Psoas muscle (tissue), 7 donors: ENCODE measurements at regions not wholly inside any gene's neighbourhood (a gene's known extent, or its start where the extent isn't known, plus 50 kb on each side); places are given as distances from the start of the nearest gene placed in this dataset.

Source experiments
- ATAC-seq, 4 donors: fragments of 200-7000 bp; cut with Tn5 transposase; one replicate each; pipeline ENCODE4 v1.9.1; 2020; ENCODE audit warnings: moderate library complexity in 3 of 4, mild to moderate bottlenecking in 2 of 4
- DNase-seq, 2 donors: peaks; one replicate each; pipeline ENCODE4 v3.0.0-alpha.2; 2020
- H3K27ac ChIP-seq: fragments of 200-600 bp; one replicate; pipeline ENCODE4 v1.8.0; 2022
- H3K27me3 ChIP-seq, 3 donors: fragments of 200-600 bp in 1 of 3; one replicate each; pipeline versions ENCODE4 v1.6.1 to v1.8.0; 2013 to 2022; ENCODE audit warnings: low read length in 2 of 3, mild to moderate bottlenecking in 2 of 3, moderate library complexity in 1 of 3; ENCODE audit not compliant: insufficient read depth in 3 of 3
- H3K36me3 ChIP-seq, 2 donors: fragments of 200-600 bp in 1 of 2; one replicate each; pipeline versions ENCODE4 v1.6.1 to v1.8.0; 2013 to 2022; ENCODE audit warnings: low read depth in 1 of 2, mild to moderate bottlenecking in 1 of 2, moderate library complexity in 1 of 2; ENCODE audit not compliant: insufficient read depth in 1 of 2
- H3K4me1 ChIP-seq: fragments of 200-600 bp; one replicate; pipeline ENCODE4 v1.8.0; 2022
- H3K4me3 ChIP-seq: fragments of 200-600 bp; one replicate; pipeline ENCODE4 v1.8.0; 2022; ENCODE audit warnings: mild to moderate bottlenecking
- H3K9me3 ChIP-seq: fragments of 200-600 bp; one replicate; pipeline ENCODE4 v1.8.0; 2022
- CTCF ChIP-seq: fragments of 200-600 bp; IDR thresholded peaks from one replicate; pipeline ENCODE4 v1.8.0; 2022; ENCODE audit warnings: antibody characterized with exemption
- WGBS, 3 donors: extraction: QIAGEN DNeasy Blood & Tissue Kit; methylation state at CpG; one replicate each; pipeline versions ENCODE4 v1.1.6 to v1.1.7; 2013; 5-methylcytosine and 5-hydroxymethylcytosine counted together
- intact Hi-C, 2 donors: fragments of 100-400 bp; cut with DNase I; formaldehyde crosslinking; loops; one replicate each; pipeline versions ENCODE4 v1.11.0 to v1.14.2; 2022
- donor health status: healthy with polysubstance abuse.
- donor health status: DM: no; HTN: no; CAD: no; lungs with moderate emphysema.
- donor health status: Bipolar disorder and iron deficiency.
- donor health status: healthy.
- donor health status: DM: yes; HTN: yes; CAD: no.
- donor health status: DM: no; HTN: no; CAD: no.
- donor health status: DM: yes; HTN: yes; CAD: no.

GRCh38 chr10:91713461-91714072 lies 80.7 kb upstream of the PPP1R3C start:
- intact Hi-C loops = no loop called here
- no peak for TF ChIP-seq CTCF
- whole genome bisulfite sequencing, 3 donors = 92 to 97% (median 97%) methylated on average over 1 of the region's 1 CpG

GRCh38 chr10:91711885-91712680 lies 79.2 kb upstream of the PPP1R3C start:
- Histone ChIP-seq H3K9me3 (no peaks in the 10 kb centered on the region), H3K4me1 (no peaks in the 10 kb centered on the region), H3K27me3 (no peaks in the 10 kb centered on the region), H3K27ac (no peak overlapping the region), H3K4me3 (no peak overlapping the region), H3K36me3 (no peaks in the 10 kb centered on the region)
- TF ChIP-seq CTCF = no peak
- ATAC-seq = no peak
- WGBS, 3 donors = 51 to 55% (median 53%) methylated on average over 4 of the region's 4 CpGs
- intact Hi-C loops = no loop called here
- no peak for DNase-seq

More at GRCh38 chr10:91713461-91714072, 80.7 kb upstream of the PPP1R3C start:
- Histone ChIP-seq H3K27me3 (no peaks in the 10 kb centered on the region), H3K27ac (no peak overlapping the region), H3K9me3 (no peaks in the 10 kb centered on the region), H3K4me1 (no peaks in the 10 kb centered on the region), H3K4me3 (no peak overlapping the region), H3K36me3 (no peaks in the 10 kb centered on the region)
- ATAC-seq = no peak
- DNase-seq = no peak

GRCh38 chr10:91709394-91709798 lies 76.5 kb upstream of the PPP1R3C start:
- DNase-seq (no peak), ATAC-seq (no peak)
- TF ChIP-seq CTCF = no peak
- WGBS, 3 donors = 64 to 85% (median 67%) methylated on average over 1 of the region's 1 CpG
- no peaks in the 10 kb centered on the region for H3K4me1 ChIP-seq
- H3K27ac ChIP-seq = no peak overlapping the region
- H3K36me3 ChIP-seq = no peaks in the 10 kb centered on the region
- no peak overlapping the region for H3K4me3 ChIP-seq
- no peaks in the 10 kb centered on the region for H3K9me3 ChIP-seq
- intact Hi-C loops = loop anchor here in 1 of 2 donors (2.0 kb wide), 1 partner anchor 43 kb away; no protein-coding TSS in a partner anchor
- no peaks in the 10 kb centered on the region for H3K27me3 ChIP-seq

- intact Hi-C loops = loop anchor here in 1 of 2 donors (2.0 kb wide), 1 partner anchor 42 kb away; no protein-coding TSS in a partner anchor
- no peak for DNase-seq
- Histone ChIP-seq H3K9me3 (no peaks in the 10 kb centered on the region), H3K27me3 (no peaks in the 10 kb centered on the region), H3K4me1 (no peaks in the 10 kb centered on the region), H3K27ac (no peak overlapping the region), H3K36me3 (no peaks in the 10 kb centered on the region), H3K4me3 (no peak overlapping the region)
- ATAC-seq = no peak
- no peak for TF ChIP-seq CTCF
- 60 to 76% (median 73%) methylated on average over 3 of the region's 3 CpGs for WGBS, 3 donors
These were observed 75.4 kb upstream of the PPP1R3C start for GRCh38 chr10:91708174-91708861.
